Vagina (tissue), 2 donors: ENCODE measurements at regions not wholly inside any gene's neighbourhood (a gene's known extent, or its start where the extent isn't known, plus 50 kb on each side); places are given as distances from the start of the nearest gene placed in this dataset.

Source experiments
- POLR2A ChIP-seq, 2 donors: fragments of 450-650 bp; IDR thresholded peaks; one replicate each; pipeline ENCODE4 v1.6.1; 2017; ENCODE audit warnings: antibody characterized with exemption in 2 of 2, mild to moderate bottlenecking in 2 of 2, moderate library complexity in 2 of 2
- POLR2AphosphoS5 ChIP-seq, 2 donors: sonication (generic); formaldehyde crosslinking; IDR thresholded peaks; one replicate each; pipeline ENCODE4 v1.9.0; 2017; ENCODE audit warnings: antibody characterized with exemption in 2 of 2, mild to moderate bottlenecking in 2 of 2, low read depth in 1 of 2; ENCODE audit not compliant: insufficient read depth in 1 of 2
- TF ChIP-seq, protein P1 (sequence below), 3 experiments: fragments of 450-650 bp in 2 of 3; fragments of 200-600 bp in 1 of 3; sonication (generic) in 1 of 3; IDR thresholded peaks; one replicate each; pipeline ENCODE4 v1.5.1; 2017 to 2019; ENCODE audit warnings: antibody characterized with exemption in 3 of 3, mild to moderate bottlenecking in 2 of 3, moderate library complexity in 2 of 3

DNA sequence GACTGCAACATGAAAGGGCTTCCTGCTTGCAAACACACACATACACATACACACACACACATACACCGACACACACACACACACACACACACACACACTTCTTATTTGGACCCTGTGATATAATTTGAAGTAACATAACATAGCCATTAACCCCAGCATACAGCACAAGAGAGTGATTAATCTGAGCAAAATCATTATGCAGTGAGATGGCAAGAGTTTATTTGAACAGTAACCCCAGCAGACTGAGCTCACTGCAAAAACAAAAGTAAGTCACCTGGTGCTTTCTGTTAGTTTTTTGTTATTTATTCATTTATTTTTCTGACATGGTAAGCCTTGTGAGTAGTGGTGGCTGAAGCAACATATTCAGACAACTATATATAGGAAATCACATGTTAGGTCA is 93.7 kb downstream of the NOL4 start:
- TF ChIP-seq, protein P1, sequence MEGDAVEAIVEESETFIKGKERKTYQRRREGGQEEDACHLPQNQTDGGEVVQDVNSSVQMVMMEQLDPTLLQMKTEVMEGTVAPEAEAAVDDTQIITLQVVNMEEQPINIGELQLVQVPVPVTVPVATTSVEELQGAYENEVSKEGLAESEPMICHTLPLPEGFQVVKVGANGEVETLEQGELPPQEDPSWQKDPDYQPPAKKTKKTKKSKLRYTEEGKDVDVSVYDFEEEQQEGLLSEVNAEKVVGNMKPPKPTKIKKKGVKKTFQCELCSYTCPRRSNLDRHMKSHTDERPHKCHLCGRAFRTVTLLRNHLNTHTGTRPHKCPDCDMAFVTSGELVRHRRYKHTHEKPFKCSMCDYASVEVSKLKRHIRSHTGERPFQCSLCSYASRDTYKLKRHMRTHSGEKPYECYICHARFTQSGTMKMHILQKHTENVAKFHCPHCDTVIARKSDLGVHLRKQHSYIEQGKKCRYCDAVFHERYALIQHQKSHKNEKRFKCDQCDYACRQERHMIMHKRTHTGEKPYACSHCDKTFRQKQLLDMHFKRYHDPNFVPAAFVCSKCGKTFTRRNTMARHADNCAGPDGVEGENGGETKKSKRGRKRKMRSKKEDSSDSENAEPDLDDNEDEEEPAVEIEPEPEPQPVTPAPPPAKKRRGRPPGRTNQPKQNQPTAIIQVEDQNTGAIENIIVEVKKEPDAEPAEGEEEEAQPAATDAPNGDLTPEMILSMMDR (IDR thresholded peaks at IDR 0.05), result no peak
- TF ChIP-seq POLR2A (IDR thresholded peaks at IDR 0.05) (no peak), POLR2AphosphoS5 (IDR thresholded peaks at IDR 0.05; ENCODE audit: insufficient read depth in 1 of 2, low read depth in 1 of 2) (no peak)
